ENCODE measurements at regions not wholly inside any gene's neighbourhood (a gene's known extent, or its start where the extent isn't known, plus 50 kb on each side); places are given as distances from the start of the nearest gene placed in this dataset.

DNA sequence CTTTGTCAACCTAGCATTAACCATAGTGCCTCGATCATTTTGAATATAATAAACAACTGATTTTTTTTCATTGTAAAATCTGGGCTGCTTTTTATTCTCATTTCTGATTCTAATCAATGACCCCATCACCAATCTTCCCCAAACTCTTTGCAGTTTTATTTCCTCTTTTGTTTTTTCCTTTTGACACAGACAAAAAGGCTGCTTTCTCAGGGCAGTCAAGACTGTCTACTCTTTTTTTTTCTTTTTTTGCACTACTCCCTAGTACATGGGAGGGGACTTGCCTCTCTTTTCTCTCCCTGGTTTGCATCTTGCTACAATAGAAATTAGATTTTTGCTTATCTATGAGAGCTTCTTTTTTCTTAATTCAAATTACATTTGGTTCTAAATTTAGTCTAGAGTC lies 987.9 kb downstream of the ADGRL2 start:
- Histone ChIP-seq H3K4me2 (ENCODE audit: insufficient read depth, low read length) (no peak overlapping the region), H3K79me2 (ENCODE audit: insufficient read depth, low read length) (no peaks in the 10 kb centered on the region), H3K27me3 (ENCODE audit: insufficient read depth, low read length) (no peaks in the 10 kb centered on the region), H4K20me1 (ENCODE audit: insufficient read depth, low read length) (no peaks in the 10 kb centered on the region), H3K27ac (ENCODE audit: low read depth, low read length) (no peak overlapping the region), H3K4me1 (ENCODE audit: insufficient read depth, low read length) (no peaks in the 10 kb centered on the region), H2AFZ (ENCODE audit: low read length) (no peak overlapping the region), H3K36me3 (ENCODE audit: insufficient read depth, low read length) (no peaks in the 10 kb centered on the region), H3K9me3 (ENCODE audit: low read depth, low read length) (no peaks in the 10 kb centered on the region), H3K4me3 (ENCODE audit: insufficient read depth, low read length) (no peak overlapping the region)
- TF ChIP-seq, protein P1, sequence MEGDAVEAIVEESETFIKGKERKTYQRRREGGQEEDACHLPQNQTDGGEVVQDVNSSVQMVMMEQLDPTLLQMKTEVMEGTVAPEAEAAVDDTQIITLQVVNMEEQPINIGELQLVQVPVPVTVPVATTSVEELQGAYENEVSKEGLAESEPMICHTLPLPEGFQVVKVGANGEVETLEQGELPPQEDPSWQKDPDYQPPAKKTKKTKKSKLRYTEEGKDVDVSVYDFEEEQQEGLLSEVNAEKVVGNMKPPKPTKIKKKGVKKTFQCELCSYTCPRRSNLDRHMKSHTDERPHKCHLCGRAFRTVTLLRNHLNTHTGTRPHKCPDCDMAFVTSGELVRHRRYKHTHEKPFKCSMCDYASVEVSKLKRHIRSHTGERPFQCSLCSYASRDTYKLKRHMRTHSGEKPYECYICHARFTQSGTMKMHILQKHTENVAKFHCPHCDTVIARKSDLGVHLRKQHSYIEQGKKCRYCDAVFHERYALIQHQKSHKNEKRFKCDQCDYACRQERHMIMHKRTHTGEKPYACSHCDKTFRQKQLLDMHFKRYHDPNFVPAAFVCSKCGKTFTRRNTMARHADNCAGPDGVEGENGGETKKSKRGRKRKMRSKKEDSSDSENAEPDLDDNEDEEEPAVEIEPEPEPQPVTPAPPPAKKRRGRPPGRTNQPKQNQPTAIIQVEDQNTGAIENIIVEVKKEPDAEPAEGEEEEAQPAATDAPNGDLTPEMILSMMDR (IDR thresholded peaks at IDR 0.05; ENCODE audit: extremely low read depth, low read depth, low read length): no peak
- no peak for DNase-seq (ENCODE audit: insufficient read length, low spot score, missing footprints)

DNA sequence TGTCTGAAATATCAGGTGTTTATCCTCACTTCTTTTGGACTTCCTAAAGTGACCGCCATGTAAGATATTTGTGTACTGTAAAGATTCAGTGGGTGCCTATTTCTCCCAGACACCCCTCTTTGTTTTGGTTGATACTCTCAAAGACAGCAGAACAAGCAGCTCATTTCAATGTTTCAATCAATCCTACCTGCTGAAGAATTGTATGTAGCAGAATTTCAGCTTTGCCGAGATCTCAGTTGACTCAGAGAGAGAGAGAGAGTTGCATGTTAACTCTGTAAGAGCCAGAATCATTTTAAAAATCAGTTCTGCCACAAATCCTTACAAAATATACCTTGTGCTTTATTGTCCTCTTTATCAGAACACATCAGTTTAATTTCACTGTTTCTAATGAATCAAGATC lies 987.3 kb downstream of the ADGRL2 start:
- Histone ChIP-seq H3K9me3 (ENCODE audit: low read depth, low read length) (no peaks in the 10 kb centered on the region), H3K4me2 (ENCODE audit: insufficient read depth, low read length) (no peak overlapping the region), H3K36me3 (ENCODE audit: insufficient read depth, low read length) (no peaks in the 10 kb centered on the region), H3K4me1 (ENCODE audit: insufficient read depth, low read length) (no peaks in the 10 kb centered on the region), H3K27ac (ENCODE audit: low read depth, low read length) (no peak overlapping the region), H3K27me3 (ENCODE audit: insufficient read depth, low read length) (no peaks in the 10 kb centered on the region), H3K4me3 (ENCODE audit: insufficient read depth, low read length) (no peak overlapping the region), H3K79me2 (ENCODE audit: insufficient read depth, low read length) (no peaks in the 10 kb centered on the region), H2AFZ (ENCODE audit: low read length) (no peak overlapping the region), H4K20me1 (ENCODE audit: insufficient read depth, low read length) (no peaks in the 10 kb centered on the region)
- TF ChIP-seq, protein P1 (IDR thresholded peaks at IDR 0.05; ENCODE audit: extremely low read depth, low read depth, low read length): no peak
- no peak for DNase-seq (ENCODE audit: insufficient read length, low spot score, missing footprints)

DNA sequence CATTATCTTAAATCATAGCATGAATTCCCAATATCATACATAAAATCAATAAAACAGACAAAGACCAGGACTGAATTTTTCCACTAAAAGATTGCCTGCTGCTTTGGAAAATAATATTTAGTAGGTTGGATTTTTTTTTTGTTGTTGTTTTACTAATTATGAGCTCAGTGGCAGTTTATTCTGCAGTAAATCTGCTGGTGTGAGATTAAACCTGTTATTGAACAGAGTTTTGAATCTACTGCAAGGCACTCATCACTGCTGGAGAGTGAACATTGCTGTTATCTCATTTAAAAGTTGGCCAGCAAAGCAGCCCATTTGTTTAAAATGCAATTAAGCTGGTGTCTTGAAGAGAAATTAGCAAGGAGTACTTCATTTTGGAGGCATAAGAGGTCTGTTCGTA lies 986.1 kb downstream of the ADGRL2 start:
- Histone ChIP-seq H3K36me3 (ENCODE audit: insufficient read depth, low read length) (no peaks in the 10 kb centered on the region), H3K27ac (ENCODE audit: low read depth, low read length) (no peak overlapping the region), H3K9me3 (ENCODE audit: low read depth, low read length) (no peaks in the 10 kb centered on the region), H3K4me1 (ENCODE audit: insufficient read depth, low read length) (no peaks in the 10 kb centered on the region), H2AFZ (ENCODE audit: low read length) (no peak overlapping the region), H3K79me2 (ENCODE audit: insufficient read depth, low read length) (no peaks in the 10 kb centered on the region), H3K27me3 (ENCODE audit: insufficient read depth, low read length) (no peaks in the 10 kb centered on the region), H3K4me3 (ENCODE audit: insufficient read depth, low read length) (no peak overlapping the region), H3K4me2 (ENCODE audit: insufficient read depth, low read length) (no peak overlapping the region), H4K20me1 (ENCODE audit: insufficient read depth, low read length) (no peaks in the 10 kb centered on the region)
- no peak for DNase-seq (ENCODE audit: insufficient read length, low spot score, missing footprints)
- TF ChIP-seq, protein P1 (IDR thresholded peaks at IDR 0.05; ENCODE audit: extremely low read depth, low read depth, low read length): no peak

DNA sequence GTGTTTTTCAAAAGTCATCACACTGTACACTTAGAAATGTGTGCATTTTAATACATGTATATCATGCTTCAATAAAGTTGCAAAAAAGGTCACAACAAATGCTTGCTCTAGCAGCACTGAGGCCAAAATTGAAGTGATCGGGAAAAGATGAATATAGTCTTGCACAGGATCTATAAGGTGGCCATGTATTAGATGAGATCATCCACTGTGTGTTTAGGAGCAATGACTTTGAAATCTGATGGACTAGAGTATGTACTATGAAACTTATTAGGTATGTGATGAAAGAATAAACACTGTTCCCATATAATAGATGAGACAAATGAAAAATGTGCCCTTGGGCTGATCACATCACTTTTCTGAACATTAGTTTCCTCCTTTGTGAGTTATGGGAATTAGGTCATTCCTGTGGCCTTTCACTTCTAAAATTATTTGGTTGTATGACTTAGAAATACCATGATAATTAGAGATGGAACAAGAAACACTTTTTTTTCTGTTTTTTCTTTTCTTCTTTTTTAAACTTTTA lies 984.6 kb downstream of the ADGRL2 start:
- no peak for DNase-seq (ENCODE audit: insufficient read length, low spot score, missing footprints)
- Histone ChIP-seq H3K4me1 (ENCODE audit: insufficient read depth, low read length) (no peaks in the 10 kb centered on the region), H3K4me3 (ENCODE audit: insufficient read depth, low read length) (no peak overlapping the region), H3K27ac (ENCODE audit: low read depth, low read length) (no peak overlapping the region), H4K20me1 (ENCODE audit: insufficient read depth, low read length) (no peaks in the 10 kb centered on the region), H3K79me2 (ENCODE audit: insufficient read depth, low read length) (no peaks in the 10 kb centered on the region), H2AFZ (ENCODE audit: low read length) (no peak overlapping the region), H3K27me3 (ENCODE audit: insufficient read depth, low read length) (no peaks in the 10 kb centered on the region), H3K4me2 (ENCODE audit: insufficient read depth, low read length) (no peak overlapping the region), H3K36me3 (ENCODE audit: insufficient read depth, low read length) (no peaks in the 10 kb centered on the region), H3K9me3 (ENCODE audit: low read depth, low read length) (no peaks in the 10 kb centered on the region)
- TF ChIP-seq, protein P1 (IDR thresholded peaks at IDR 0.05; ENCODE audit: extremely low read depth, low read depth, low read length): no peak
